HG03196 (cell line): ENCODE measurements at regions not wholly inside any gene's neighbourhood (a gene's known extent, or its start where the extent isn't known, plus 50 kb on each side); places are given as distances from the start of the nearest gene placed in this dataset.
"Not testable (repeated sequence)": the region's sequence is repeated elsewhere in the genome, so short reads cannot be mapped to it uniquely, and the experiment has no call there.

Source experiments
- ATAC-seq: cut with Tn5 transposase; IDR thresholded peaks from one replicate; pipeline ENCODE4 v1.9.1; 2021; ENCODE audit not compliant: unreplicated experiment

DNA sequence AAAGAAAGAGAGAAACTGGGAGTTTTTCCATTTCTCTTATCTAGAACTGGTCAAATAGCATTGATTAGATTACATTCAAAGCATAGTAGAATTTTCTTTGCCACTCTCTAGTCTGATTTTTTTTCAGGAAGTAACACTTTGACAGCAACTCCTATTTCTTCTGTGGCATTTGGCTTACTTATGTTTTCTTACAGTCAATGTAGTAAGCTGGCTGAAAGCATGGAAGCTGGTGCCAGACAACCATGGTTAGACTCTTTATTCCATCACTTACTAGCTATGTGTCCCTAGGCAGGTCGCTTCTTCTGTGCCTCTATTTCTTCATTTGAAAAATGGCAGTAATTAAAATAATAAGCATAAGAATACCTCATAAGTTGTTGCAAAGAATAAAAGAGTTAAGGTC lies 54.2 kb upstream of the OPRM1 start:
- no peak for ATAC-seq

GRCh38 chr6:153980171-153980570 lies 58.9 kb upstream of the OPRM1 start:
- no peak for ATAC-seq

GRCh38 chr6:153978911-153979548 lies 60.0 kb upstream of the OPRM1 start:
- ATAC-seq, result not testable (repeated sequence)

- no peak for ATAC-seq
These were observed 61.9 kb upstream of the OPRM1 start for GRCh38 chr6:153976921-153977693.

- no peak for ATAC-seq
These were observed 73.0 kb upstream of the OPRM1 start for GRCh38 chr6:153966001-153966400.

GRCh38 chr6:153963352-153963751 lies 75.7 kb upstream of the OPRM1 start:
- no peak for ATAC-seq

DNA sequence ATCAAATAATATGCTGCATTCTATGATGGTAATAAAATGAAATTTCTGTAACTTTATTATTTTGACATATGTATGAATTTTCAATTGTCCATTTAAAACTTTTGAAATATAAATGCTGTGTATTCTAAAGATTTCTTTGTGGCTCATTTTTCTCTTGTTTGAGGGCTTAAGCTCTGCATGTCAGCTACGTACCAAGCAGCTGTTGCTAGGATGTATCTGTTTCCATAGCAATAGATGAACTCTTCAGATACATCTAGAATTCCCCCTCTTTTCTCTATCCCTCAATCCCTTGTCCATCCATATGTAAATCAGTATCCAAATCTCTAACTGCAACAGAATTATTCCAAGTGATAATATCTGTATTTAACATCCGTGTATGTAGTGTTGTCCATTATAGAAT lies 76.5 kb upstream of the OPRM1 start:
- ATAC-seq, result no peak

DNA sequence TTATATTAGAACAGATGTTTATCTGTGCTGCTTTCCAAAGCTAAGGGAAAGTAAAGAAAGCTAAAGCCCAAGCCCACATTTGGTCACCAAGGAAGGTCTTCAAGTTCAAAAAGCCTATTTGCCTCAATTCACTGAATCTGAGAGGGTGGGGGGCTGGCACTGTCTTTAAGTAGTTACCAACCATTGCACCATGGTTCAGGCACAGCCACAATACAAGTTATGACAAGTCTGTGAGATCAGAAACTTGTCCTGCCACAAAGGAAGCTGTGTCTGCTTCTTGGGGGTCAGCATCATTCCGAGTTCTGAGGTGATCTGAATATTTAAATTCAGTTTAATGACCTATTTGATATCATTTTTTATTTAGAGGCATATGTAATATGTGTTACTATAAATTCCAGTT lies 78.3 kb upstream of the OPRM1 start:
- no peak for ATAC-seq

DNA sequence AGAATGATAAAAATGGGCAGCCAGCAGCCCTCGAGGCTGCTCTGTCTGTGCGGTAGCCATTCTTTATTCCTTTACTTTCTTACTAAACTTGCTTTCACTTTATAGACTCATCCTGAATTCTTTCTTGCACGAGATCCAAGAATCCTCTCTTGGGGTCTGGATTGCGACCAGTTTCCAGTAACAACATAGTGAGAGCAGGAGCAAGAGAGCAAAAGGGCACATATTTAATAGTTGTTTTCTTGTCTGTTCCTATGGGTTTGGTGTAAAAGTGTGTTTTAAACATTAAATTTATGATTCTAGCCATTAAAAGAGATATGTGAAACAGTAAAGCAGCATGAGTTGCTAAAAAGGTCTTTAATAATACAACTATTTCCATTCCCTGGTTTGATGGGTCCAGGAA lies 78.8 kb upstream of the OPRM1 start:
- ATAC-seq, result no peak

GRCh38 chr6:153959276-153959675 lies 79.8 kb upstream of the OPRM1 start:
- ATAC-seq, result no peak

DNA sequence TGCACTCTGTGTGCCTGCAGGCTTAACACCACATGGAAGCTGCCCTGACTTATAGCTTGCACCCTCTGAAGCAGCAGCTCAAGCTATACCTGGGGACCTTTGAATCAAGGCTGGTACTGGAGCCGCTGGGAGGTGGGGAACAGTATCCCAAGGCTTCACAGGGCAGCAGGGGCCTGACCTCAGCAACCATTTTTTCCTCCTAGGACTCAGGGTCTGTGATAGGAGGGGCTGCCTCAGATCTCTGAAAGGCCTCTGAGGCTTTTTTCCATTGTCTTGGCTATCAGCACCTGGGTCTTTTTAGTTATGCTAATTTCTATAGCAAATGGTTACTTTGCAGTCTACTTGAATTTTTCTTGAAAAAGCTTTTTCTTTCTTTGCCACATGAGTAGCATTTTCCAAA lies 80.2 kb upstream of the OPRM1 start:
- no peak for ATAC-seq

GRCh38 chr6:153957394-153957793 lies 81.6 kb upstream of the OPRM1 start:
- peak; percentile 93 for ATAC-seq

- no peak for ATAC-seq
These were observed 82.2 kb upstream of the OPRM1 start for GRCh38 chr6:153956808-153957207.

- no peak for ATAC-seq
These were observed 89.4 kb upstream of the OPRM1 start for GRCh38 chr6:153949616-153950015.

DNA sequence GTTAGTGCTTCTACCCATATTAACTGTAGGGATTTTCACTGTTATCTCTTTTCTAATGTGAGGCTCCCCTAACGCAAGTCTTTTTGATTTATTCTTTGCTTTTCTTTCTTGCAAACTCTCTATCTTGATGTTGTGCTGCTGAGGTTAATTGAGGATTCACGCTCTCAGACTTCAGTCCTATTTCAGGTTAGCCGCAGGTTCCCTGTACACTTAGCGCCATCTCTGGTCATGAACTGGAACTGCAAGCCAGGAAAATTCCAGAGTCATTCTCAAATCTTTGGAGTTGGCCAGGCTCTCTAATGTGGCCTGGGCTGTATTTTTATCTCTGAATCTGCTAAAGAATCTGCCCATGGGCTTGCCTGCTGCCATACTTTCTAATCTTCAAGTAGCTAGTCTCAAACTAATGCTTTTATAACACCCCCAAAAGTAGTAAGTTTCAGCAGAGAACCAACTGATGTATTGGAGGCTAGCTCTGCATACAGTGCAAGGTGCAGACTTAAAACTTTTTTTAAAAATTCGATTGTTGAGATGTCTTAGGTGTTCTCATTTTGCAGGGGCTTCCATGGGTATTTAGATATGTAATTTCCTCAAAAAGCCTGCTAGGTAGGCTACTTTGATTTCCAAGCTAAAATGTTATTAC lies 91.1 kb upstream of the OPRM1 start:
- no peak for ATAC-seq

- no peak for ATAC-seq
These were observed 94.8 kb upstream of the OPRM1 start for GRCh38 chr6:153944201-153944600.

- ATAC-seq, result no peak
These were observed 96.7 kb upstream of the OPRM1 start for GRCh38 chr6:153942361-153942760.

DNA sequence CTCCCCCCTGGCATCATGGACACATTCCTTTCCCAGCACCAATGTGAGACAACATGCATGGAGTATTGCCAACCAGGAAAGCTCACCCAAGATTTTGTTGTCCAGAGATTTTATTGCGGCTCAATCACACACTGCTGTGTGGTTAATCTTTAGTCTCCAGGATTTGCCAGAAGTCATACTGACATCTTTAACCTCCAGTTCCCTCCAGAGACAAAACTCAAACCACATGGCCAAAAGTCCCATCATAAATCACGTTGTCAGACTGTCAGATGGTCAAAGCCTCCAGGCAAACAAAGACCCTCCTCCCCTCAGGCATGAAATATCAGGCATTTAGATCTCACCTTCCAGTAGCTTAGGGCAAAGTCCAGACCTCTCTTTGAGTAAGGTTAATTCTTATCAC lies 97.3 kb upstream of the OPRM1 start:
- ATAC-seq, result no peak

DNA sequence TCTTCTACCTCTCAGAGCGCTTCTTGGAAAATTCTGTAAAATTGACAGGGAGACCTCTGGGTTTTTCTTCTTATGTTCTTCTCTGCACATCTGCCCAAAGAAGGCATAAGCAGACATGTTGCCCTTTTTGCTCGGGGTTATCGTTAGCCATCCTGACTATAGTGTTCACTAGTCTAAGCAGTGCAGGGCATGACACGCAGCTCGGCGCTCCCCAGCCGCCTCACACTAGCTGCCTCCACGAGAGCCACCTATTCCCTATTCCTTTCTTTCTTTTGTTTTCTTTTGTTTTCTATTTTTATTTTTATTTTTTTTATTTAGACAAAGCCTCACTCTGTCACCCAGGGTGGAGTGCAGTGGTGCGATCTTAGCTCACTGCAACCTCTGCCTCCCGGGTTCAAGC lies 100.2 kb upstream of the OPRM1 start:
- no peak for ATAC-seq

GRCh38 chr6:153931431-153931830 lies 107.6 kb upstream of the OPRM1 start:
- ATAC-seq, result no peak

- ATAC-seq, result no peak
These were observed 111.2 kb upstream of the OPRM1 start for GRCh38 chr6:153927867-153928266.

DNA sequence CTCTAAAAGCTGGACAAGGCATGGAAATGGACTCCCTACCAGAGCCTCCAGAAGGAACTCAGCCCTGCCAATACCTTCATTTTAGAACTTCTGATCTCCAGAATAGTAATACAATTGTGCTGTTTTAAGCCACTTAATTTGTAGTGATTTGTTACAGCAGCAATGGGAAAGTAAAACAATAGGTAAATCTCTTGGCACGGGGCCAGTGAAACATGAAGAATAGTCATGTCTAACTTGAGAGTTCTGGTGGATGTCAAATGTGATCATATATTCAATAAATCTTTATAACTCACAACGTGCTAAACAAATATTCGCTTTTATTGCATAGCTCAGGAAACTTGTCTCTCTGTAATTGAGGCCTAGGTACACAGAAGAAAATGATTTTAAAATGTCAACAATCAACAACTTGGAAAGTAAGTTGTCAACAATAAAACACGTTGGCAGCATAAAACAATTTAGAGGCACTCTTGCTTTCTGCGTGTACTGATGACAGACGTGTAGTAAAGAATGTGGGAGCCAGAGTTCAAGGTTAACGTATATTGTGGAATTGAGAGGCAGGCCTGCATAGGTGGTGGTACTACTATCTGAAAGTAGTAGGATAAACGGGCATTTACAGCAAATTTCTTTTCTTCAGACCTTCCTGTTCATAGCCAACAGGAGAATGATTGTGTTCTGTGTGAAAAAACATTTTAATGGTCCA lies 140.5 kb upstream of the OPRM1 start:
- no peak for ATAC-seq
